H9 (cell line): ENCODE measurements at regions not wholly inside any gene's neighbourhood (a gene's known extent, or its start where the extent isn't known, plus 50 kb on each side); places are given as distances from the start of the nearest gene placed in this dataset.

Source experiments
- DNase-seq: peaks from one replicate; pipeline ENCODE4 v3.0.0-alpha.2; 2017
- H2AFZ ChIP-seq: one replicate; pipeline ENCODE4 v1.6.1; 2013; ENCODE audit warnings: mild to moderate bottlenecking, low read length, control low read depth, moderate library complexity
- H2AK5ac ChIP-seq: 2 replicates; pipeline ENCODE4 v1.6.1; 2013; ENCODE audit warnings: low read length, control low read depth, mixed read lengths; ENCODE audit not compliant: insufficient read length
- H2BK120ac ChIP-seq: one replicate; pipeline ENCODE4 v1.6.1; 2013; ENCODE audit warnings: low read depth, mild to moderate bottlenecking, low read length, control low read depth, inconsistent platforms; ENCODE audit not compliant: poor library complexity, severe bottlenecking
- H2BK12ac ChIP-seq: 2 replicates; pipeline ENCODE4 v1.6.1; 2013; ENCODE audit warnings: low read length, control low read depth, mixed read lengths, low read depth; ENCODE audit not compliant: insufficient read length
- H2BK15ac ChIP-seq: 2 replicates; pipeline ENCODE4 v1.6.1; 2013; ENCODE audit warnings: low read depth, low read length, control low read depth
- H2BK20ac ChIP-seq: one replicate; pipeline ENCODE4 v1.6.1; 2013; ENCODE audit warnings: low read depth, mild to moderate bottlenecking, low read length, control low read depth, inconsistent platforms; ENCODE audit not compliant: poor library complexity, severe bottlenecking
- H2BK5ac ChIP-seq: 2 replicates; pipeline ENCODE4 v1.6.1; 2013; ENCODE audit warnings: low read length, control low read depth, mixed read lengths; ENCODE audit not compliant: insufficient read length
- H3K14ac ChIP-seq: 2 replicates; pipeline ENCODE4 v1.6.1; 2013; ENCODE audit warnings: low read length, control low read depth; ENCODE audit not compliant: insufficient read depth
- H3K18ac ChIP-seq: 2 replicates; pipeline ENCODE4 v1.6.1; 2013; ENCODE audit warnings: low read depth, mild to moderate bottlenecking, mixed read lengths, low read length, control low read depth; ENCODE audit not compliant: insufficient read length
- H3K23ac ChIP-seq: 2 replicates; pipeline ENCODE4 v1.6.1; 2013; ENCODE audit warnings: low read length, control low read depth, mixed read lengths, low read depth; ENCODE audit not compliant: insufficient read length
- H3K23me2 ChIP-seq: 2 replicates; pipeline ENCODE4 v1.6.1; 2013; ENCODE audit warnings: low read depth, mild to moderate bottlenecking, mixed read lengths, low read length, control low read depth; ENCODE audit not compliant: insufficient read length, poor library complexity, severe bottlenecking
- H3K27ac ChIP-seq: 2 replicates; pipeline ENCODE4 v1.5.1; 2013; ENCODE audit warnings: low read length, control low read depth, mixed read lengths, low read depth; ENCODE audit not compliant: insufficient read length
- H3K27me3 ChIP-seq: 2 replicates; pipeline ENCODE4 v1.6.1; 2013; ENCODE audit warnings: low read length, control low read depth, inconsistent platforms; ENCODE audit not compliant: insufficient read depth
- H3K4ac ChIP-seq: 2 replicates; pipeline ENCODE4 v1.6.1; 2013; ENCODE audit warnings: low read depth, mild to moderate bottlenecking, control low read depth, inconsistent platforms, low read length, moderate library complexity
- H3K4me1 ChIP-seq: 2 replicates; pipeline ENCODE4 v1.6.1; 2013; ENCODE audit warnings: low read length, control low read depth, inconsistent platforms; ENCODE audit not compliant: insufficient read depth
- H3K4me2 ChIP-seq: 2 replicates; pipeline ENCODE4 v1.6.1; 2013; ENCODE audit warnings: low read length, control low read depth, mixed read lengths; ENCODE audit not compliant: insufficient read length, insufficient read depth
- H3K56ac ChIP-seq: 2 replicates; pipeline ENCODE4 v1.6.1; 2013; ENCODE audit warnings: low read depth, mild to moderate bottlenecking, mixed read lengths, low read length, control low read depth; ENCODE audit not compliant: insufficient read length
- H3K79me1 ChIP-seq: 2 replicates; pipeline ENCODE4 v1.6.1; 2013; ENCODE audit warnings: low read depth, mild to moderate bottlenecking, moderate library complexity, low read length, control low read depth, inconsistent platforms; ENCODE audit not compliant: insufficient read depth, poor library complexity, severe bottlenecking
- H3K79me2 ChIP-seq: 2 replicates; pipeline ENCODE4 v1.6.1; 2013; ENCODE audit warnings: low read length, control low read depth, inconsistent platforms; ENCODE audit not compliant: insufficient read depth
- H3K9ac ChIP-seq: 2 replicates; pipeline ENCODE4 v1.6.1; 2013; ENCODE audit warnings: low read length, control low read depth, mixed read lengths; ENCODE audit not compliant: insufficient read length; ENCODE audit errors: extremely low read depth
- H3K9me3 ChIP-seq: one replicate; pipeline ENCODE4 v1.6.1; 2013; ENCODE audit warnings: low read depth, low read length, inconsistent platforms; ENCODE audit not compliant: control insufficient read depth
- H3T11ph ChIP-seq: one replicate; pipeline ENCODE4 v1.6.1; 2013; ENCODE audit warnings: mild to moderate bottlenecking, low read length, control low read depth, inconsistent platforms
- H4K20me1 ChIP-seq: one replicate; pipeline ENCODE4 v1.6.1; 2013; ENCODE audit not compliant: control insufficient read depth, insufficient read length, insufficient read depth
- H4K5ac ChIP-seq: 2 replicates; pipeline ENCODE4 v1.6.1; 2013; ENCODE audit warnings: low read depth, mild to moderate bottlenecking, mixed read lengths, low read length, control low read depth; ENCODE audit not compliant: insufficient read length
- H4K8ac ChIP-seq: replicated peaks from 2 replicates; pipeline ENCODE4 v1.6.1; 2013; ENCODE audit warnings: low read length, control low read depth, mixed read lengths, low read depth; ENCODE audit not compliant: insufficient read length
- H4K91ac ChIP-seq: 2 replicates; pipeline ENCODE4 v1.6.1; 2013; ENCODE audit warnings: low read depth, mild to moderate bottlenecking, moderate library complexity, mixed read lengths, low read length, control low read depth; ENCODE audit not compliant: insufficient read length
- H3K27ac Mint-ChIP-seq, 3 experiments: 2 replicates in 2 of 3; 3 replicates in 1 of 3; pipeline ENCODE4 v1.8.0; 2020 to 2021; ENCODE audit warnings: mixed read lengths in 3 of 3, mild to moderate bottlenecking in 1 of 3, moderate library complexity in 1 of 3
- H3K27me3 Mint-ChIP-seq: 2 replicates; pipeline ENCODE4 v1.8.0; 2021; ENCODE audit warnings: low read depth, mild to moderate bottlenecking, moderate library complexity, mixed read lengths
- H3K36me3 Mint-ChIP-seq, 3 experiments: 2 replicates in 2 of 3; 3 replicates in 1 of 3; pipeline ENCODE4 v1.8.0; 2020 to 2021; ENCODE audit warnings: low read depth in 3 of 3, mixed read lengths in 3 of 3; ENCODE audit not compliant: insufficient read depth in 1 of 3
- H3K4me1 Mint-ChIP-seq, 2 experiments: 2 replicates each; pipeline ENCODE4 v1.8.0; 2020; ENCODE audit warnings: mixed read lengths in 2 of 2
- H3K4me3 Mint-ChIP-seq, 2 experiments: 2 replicates in 1 of 2; 3 replicates in 1 of 2; pipeline ENCODE4 v1.8.0; 2020 to 2021; ENCODE audit warnings: mild to moderate bottlenecking in 2 of 2, mixed read lengths in 2 of 2, moderate library complexity in 1 of 2
- H3K9me3 Mint-ChIP-seq, 2 experiments: 2 replicates in 1 of 2; 3 replicates in 1 of 2; pipeline ENCODE4 v1.8.0; 2020; ENCODE audit warnings: mild to moderate bottlenecking in 2 of 2, mixed read lengths in 2 of 2, moderate library complexity in 1 of 2
- CTCF ChIP-seq: fragments of 200-600 bp; sonication (generic); conservative IDR thresholded peaks from 3 replicates; pipeline ENCODE4 v1.8.0; 2021; ENCODE audit warnings: antibody characterized with exemption, mild to moderate bottlenecking
- WGBS: extraction: QIAGEN DNeasy Blood & Tissue Kit; methylation state at CpG from one replicate; pipeline ENCODE4 v1.1.7; 2013; ENCODE audit warnings: missing lambda C conversion rate, low lambda C conversion rate, mixed read lengths; ENCODE audit not compliant: insufficient read length; ENCODE audit errors: extremely low coverage; 5-methylcytosine and 5-hydroxymethylcytosine counted together

- Histone ChIP-seq H3K4ac (no peak overlapping the region), H3K79me1 (no peaks in the 10 kb centered on the region), H3K27me3 (no peaks in the 10 kb centered on the region), H2BK15ac (no peak overlapping the region), H3K23ac (no peak overlapping the region), H2BK20ac (no peak overlapping the region), H3T11ph (no peak overlapping the region), H3K79me2 (no peaks in the 10 kb centered on the region), H2BK12ac (no peak overlapping the region), H4K20me1 (no peaks in the 10 kb centered on the region), H3K9me3 (peaks cover 6% of the 10 kb centered on the region), H2AK5ac (no peak overlapping the region), H3K27ac (no peak overlapping the region), H2AFZ (no peak overlapping the region), H3K14ac (no peak overlapping the region), H3K4me1 (no peaks in the 10 kb centered on the region), H3K9ac (no peak overlapping the region), H4K8ac (no peak overlapping the region), H2BK5ac (no peak overlapping the region), H3K56ac (no peak overlapping the region), H4K91ac (no peak overlapping the region), H3K23me2 (no peaks in the 10 kb centered on the region), H4K5ac (no peak overlapping the region), H3K4me2 (no peak overlapping the region), H3K18ac (no peak overlapping the region), H2BK120ac (no peak overlapping the region)
- Mint-ChIP-seq H3K27ac (no peak overlapping the region), H3K9me3 (peaks cover 64 to 65% of the 10 kb centered on the region in 2 experiments), H3K4me1 (no peaks in the 10 kb centered on the region), H3K4me3 (no peak overlapping the region), H3K36me3 (no peaks in the 10 kb centered on the region), H3K27me3 (no peaks in the 10 kb centered on the region)
- peak; percentile 51 for TF ChIP-seq CTCF
- no CpG with 5 or more reads among the region's 3 CpGs for WGBS
- peak; percentile 41 for DNase-seq
Observed at GRCh38 chrX:82961129-82961528, 547.0 kb upstream of the POU3F4 start.
